Medulla oblongata (tissue), 1 donor: ENCODE measurements at regions not wholly inside any gene's neighbourhood (a gene's known extent, or its start where the extent isn't known, plus 50 kb on each side); places are given as distances from the start of the nearest gene placed in this dataset.

Source experiments
- DNase-seq: peaks from one replicate; pipeline ENCODE4 v3.0.0-alpha.2; 2015; ENCODE audit errors: extremely low spot score

DNA sequence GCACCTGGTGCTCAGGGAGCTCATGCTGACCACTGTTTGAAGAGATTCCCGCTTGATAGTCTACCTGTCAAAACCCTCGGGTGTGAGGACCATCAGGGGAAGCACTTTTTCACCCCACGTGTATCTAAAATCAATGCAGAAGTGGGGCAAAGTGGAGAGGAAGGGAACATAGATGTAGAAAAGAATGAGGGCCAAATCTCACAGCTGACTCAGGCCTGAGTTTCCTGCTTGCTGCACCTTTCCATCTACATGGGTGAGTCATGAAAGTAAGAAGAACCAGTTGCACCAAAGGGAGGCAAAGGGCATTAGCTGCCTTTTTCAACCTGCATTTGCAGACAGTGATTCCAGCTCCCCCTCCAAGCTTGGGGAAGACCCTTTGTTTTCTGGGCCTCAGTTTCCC, 100.2 kb upstream of the MYCN start:
- no peak for DNase-seq

DNA sequence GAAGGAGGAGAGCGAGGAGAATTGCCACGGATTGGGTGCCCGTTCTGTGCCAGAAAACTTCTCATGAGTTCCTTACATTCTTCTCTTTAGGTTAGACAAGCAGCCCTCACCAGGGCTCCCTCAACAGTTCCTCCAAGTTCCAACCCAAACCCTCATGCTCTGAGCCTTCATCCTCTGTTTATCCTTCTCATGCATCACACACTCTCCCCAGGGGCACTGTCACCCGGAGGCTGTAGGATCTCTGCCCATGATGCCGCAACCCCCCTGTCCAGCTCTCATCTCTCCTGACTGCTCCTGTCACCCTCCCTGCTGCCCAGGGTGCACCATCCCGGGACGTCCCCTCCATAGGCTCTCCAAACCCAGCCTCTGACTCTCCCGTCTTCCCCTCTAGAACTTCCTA, 99.4 kb upstream of the MYCN start:
- no peak for DNase-seq

DNA sequence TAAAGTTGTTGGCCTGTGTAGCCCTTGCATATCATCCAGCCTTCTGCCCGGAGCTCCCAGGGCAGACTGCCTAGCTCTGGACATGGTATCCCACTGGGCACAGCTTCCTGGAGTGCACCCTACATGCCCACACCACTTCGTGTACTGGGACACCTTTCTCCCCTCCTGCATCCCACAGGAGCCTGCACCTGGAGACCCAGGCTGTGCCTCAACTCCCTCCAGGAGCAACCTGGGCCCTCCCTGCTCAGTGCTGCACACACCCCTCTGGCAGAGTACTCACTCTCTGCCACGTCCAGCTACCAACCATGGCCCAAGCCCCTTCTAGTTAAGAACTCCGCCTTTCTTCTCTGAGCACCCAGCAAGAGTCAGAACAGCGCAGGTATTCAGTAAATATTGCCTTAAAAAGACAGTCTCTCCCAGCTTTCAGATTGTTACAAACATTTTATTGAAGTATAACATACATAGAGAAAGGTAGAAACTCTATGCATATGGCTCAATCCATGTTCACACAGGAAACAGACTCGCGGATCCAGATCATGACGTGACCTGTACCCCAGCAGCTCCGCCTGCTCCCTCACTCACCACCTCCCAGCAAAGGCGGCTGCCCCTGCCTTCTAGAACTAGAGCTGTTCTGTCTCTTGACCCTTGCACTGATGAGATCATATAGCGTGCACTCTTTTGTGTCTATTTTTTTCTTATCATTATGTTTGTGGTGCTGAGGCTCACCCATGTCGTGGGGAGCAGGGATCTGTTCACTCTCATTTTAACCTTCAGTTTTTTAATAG, 98.4 kb upstream of the MYCN start:
- DNase-seq: no peak

DNA sequence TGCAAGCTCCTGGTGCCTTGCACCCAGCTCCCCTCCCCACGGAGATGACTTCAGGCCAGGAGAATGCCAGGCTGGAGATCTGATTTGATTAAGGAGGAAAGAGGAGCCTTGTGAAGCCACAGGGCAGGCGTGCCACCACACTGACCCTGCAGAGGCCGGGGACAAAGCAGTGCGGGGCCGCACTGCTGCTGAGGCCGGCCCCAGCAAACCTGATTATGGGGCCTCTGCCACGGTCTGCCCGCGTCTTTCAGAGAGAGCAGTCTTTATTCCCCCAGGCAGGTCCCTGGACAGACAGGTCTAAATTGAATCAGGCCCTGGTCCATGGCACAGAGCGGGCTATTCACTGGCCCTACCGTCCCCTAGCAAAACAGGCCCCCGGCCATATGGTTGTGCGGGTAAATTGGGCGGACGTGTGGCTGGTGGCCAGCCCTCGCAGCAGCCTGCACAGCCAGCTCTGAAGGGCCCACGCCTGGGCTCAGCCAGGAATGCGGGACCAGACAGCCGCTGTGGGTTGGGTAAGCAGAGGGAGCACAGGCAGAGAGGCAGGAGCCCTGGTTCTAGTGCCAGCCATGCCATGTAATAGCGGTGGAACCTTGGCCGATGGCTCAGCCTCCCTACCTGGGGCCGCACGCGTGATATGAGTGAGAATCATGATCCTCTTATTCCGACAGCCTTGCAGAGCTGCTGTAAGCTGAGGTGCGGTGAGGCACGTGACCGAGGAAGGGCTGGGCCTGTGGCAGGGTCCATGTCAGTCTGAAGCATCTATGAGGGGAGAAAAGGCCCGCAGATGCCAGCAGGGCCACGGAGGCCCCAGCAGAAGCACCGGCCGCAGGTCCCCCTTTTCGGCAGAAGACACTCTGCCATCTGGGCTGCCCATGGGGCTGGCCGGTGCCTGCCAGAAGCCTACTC, 97.3 kb upstream of the MYCN start:
- no peak for DNase-seq

DNA sequence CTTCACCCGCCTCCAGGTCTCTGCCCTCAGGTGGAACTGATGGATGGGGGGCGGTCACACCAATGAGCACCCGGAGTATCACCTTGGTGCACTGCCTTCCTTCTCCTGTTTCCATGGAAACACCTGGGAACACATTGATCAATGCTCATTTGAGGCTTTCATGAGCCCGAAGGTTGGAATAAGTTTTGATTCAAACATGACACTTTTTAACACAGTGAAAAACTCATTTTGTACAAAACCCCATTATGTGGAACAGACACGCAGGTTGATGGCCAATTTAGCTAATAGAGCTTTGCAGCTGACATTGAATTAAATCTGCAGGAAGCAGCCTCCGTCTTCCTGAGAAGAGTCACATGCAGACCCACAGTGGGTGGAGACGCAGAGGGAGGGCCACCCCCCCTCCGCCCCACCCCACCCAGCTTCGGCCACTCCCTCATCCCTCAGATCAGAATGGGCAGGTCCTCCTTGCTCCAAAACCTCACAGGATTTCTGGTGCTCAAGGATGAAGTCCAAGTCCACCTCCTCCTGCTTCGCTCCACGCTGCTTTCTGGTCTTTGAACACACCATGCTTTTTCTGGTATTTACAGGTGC, 96.0 kb upstream of the MYCN start:
- no peak for DNase-seq

DNA sequence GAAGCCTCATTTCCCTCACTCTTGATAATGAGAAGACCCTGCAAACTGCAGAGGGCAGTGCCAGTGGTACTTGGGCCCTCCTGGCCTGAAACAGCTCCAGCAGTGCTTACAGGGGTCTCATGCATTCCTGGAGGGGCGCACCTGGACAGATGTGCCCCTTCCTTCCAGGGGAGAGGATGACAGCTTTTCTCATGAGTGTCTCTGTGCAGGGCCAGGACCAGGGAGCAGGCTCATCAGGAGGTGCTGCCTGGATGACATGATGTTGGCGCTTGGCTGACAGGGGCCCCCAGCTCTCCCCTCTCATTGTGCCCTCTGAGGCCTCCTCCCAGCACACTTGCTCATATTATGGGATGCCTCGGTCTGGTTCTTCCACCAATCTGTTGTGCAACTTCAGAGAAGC, 95.1 kb upstream of the MYCN start:
- DNase-seq: no peak

DNA sequence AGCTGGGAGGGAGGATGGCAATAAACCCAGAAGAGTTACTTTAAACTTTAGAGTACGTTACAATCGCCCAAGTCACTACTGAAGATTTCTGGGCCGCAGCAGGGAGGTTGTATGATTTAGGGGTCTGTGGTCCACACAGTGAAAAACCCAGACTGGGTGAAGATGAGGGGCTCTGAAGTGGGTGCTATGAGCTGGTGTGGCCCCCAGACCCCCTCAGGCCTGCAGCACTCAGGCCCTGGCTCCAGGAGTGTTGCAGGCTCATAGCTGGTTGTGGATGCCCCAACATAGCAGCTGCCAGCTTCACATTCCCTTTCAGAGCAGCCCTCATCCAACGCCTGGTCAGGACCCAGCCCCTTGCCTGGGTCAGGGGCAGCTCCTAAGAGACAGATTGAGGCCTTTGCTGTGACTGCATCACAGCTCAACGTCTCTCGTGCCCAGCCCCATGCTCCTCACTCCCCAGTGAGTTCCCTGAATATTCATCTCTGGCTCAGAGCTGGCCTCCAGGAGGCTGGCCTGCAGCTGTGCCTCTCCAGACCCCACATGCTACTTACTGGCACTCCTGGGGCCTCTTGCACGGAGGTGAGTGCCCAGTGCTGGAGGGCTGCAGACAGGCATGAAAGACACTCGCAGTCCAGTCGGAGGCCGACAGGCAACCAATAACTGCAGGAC, 94.5 kb upstream of the MYCN start:
- DNase-seq: no peak

DNA sequence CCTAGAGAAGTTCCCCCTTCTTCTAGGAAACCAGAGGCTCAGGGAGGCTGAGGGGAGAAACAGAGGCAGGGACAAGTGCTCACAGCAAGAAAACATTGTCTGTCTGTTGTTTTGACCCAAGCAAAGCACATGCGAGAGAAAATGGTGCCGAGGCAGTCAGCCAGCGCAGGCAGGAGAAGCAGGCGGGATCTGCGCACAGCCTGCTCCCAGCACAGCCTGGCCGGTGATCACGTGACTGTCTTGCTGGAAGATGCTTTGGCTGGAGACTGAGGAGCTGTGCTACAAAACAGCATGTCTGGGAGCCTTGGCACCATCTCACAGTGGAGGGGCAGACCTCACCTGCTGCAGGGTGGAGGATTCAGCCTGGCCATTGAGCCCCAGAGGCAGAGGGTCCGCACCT, 93.7 kb upstream of the MYCN start:
- DNase-seq: no peak

DNA sequence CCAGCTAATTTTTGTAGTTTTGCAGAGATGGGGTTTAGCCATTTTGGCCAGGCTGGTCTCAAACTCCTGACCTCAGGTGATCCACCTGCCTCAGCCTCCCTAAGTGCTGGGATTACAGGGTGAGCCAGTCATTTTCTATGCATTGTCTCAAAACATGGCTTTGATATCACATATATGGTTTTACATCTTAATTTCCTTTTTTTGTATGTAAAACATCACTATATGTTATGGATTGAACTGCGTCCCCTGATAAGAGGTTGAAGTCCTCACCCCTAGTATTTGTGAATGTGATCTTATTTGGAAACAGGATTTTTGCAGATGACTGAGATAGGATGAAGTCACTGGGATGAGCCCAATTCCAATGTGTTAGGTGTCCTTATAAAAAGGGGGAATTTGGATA, 89.8 kb upstream of the MYCN start:
- no peak for DNase-seq

DNA sequence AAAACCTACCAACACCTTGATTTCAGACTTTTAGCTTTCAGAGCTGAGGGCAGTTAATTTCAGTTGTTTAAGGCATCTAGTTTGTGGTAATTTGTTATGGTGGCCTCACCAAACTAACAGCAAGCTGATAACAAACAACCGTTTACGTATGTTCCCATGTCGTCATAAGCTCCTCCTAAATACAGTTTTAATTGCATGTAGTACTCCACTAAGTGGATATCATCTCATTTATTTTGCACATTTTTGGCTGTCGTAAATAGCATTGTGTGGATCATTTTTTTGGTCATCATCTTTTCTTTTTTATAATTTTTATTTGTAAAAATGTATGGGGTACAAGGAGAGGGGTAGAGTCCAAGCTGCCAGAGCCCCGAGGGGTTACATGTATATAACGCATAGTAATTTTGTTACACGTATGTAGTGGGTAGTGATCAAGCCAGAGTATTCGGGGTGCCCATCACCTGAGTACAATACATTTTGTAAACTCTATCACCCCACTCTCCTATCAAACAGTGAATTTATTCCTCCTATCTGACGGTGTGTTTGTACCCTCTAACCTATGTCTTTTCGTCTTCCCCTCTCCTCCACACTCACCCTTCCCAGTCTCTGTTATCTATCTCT, 89.2 kb upstream of the MYCN start:
- DNase-seq: no peak

DNA sequence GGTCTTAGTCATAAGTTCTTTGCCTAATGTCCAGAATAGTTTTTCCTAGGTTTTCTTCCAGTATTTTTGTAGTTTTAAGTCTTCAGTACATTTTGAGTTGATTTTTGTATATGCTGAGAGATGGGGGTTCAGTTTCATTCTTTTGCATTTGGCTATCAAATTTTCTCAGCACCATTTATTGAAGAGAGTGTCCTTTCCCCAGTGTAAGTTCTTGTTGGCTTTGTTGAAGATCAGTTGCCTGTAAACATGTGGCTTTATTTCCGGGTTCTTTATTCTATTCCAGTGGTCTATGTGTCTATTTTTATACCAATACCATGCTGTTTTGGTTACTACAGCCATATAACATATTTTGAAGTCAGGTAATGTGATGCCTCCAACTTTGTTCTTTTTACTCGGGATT, 87.5 kb upstream of the MYCN start:
- no peak for DNase-seq

DNA sequence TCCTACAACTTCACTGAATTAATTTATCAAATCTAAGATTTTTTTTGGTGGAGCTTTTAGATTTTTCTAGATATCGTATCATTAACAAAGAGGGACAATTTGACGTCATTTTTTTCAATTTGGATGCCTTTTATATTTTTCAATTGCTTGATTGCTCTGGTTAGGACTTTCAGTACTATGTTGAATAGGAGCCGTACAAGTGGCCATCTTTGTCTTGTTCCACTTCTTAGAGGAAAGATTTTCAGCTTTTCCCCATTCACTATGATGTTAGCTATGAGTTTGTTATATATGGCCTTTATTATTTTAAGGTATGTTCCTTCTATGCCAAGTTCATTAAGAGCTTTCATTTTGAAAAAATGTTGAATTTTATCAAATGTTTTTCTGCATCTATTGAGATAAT, 86.4 kb upstream of the MYCN start:
- no peak for DNase-seq

DNA sequence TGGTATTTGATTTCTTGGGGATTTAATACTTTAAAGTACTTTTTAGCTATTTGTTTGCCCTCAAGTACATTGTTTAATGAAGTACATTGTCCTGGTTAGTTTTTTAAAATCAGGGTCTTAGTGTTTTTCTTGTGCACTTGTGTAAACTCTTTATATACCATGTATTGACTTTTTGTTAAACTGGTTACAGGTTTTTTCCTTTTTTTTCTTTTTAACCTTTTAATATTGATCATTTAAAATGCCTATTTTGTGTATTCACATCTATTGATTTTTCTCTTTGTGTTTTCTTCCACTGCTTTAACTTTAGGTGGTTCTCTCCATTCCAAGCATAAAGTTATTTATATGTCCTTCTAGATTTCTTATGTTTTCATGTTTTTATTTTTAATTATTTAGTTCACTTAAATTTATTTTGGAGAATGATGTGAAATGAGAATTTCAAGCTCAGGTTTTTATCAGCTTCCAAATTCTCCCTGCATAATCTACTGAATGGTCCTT, 84.5 kb upstream of the MYCN start:
- DNase-seq: no peak

DNA sequence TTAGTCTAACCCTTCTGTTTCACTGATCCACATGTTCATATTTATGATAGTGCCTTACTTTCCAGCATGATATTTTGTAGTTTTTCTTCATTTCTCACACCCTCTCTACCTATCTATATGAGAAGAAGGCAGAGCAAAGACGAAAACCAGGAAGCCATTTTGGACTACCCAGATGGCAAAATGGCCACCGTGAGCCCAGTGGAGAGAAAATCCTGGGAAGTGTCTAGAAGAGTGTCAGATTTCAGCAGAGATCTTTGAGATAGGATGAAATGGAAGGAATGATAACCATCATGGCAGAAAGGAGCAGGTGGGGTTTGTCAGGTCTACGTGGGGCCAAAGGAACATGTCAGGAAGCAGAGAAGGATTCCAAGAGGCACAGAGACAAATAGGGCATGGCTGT, 84.0 kb upstream of the MYCN start:
- DNase-seq: no peak

DNA sequence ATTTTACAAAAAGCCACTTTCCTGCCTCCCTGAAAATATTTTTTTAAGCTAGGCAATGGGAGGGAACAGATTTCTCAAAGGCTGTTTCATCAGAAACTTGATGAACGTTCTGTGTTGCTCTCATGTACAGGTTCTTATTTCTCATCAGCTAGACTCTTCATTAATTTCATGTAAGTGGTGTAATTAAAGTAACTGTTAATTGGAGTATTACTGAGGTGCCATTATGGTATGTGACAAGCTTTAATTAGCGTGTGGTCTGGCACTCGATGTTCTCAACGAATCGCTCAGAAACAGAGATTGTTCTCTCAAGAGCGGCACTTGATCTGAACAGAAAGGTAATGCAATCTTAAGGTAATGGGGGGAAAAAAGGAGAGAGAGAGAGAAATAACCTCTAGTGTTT, 81.9 kb upstream of the MYCN start:
- no peak for DNase-seq

DNA sequence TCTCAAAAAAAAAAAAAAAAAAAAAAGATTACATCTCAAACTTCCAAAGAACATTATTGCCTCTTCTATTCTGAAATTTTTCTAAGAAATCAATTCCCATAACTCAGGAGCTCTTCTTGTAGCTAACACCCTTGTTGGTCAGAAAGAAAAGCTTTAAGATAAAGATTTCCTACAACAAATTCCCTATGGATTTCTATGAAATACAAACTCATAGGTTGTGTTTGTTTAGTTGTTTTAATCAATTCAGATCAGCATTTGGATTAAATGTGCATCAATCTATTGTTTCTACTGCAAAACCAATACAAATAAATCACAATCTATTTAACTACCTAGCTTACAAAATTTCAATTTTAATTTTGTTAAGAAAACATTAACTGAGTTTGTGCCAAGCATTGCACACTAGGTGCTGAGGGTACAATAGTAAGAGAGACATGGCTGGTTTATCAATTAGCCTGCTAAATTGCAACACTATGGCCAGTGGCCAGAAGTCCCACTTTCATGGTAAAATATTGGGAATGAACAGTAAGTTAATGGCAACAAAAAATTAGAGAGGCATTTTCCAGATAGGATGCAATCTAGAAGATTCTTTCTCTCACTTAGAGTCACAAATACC, 80.2 kb upstream of the MYCN start:
- no peak for DNase-seq

DNA sequence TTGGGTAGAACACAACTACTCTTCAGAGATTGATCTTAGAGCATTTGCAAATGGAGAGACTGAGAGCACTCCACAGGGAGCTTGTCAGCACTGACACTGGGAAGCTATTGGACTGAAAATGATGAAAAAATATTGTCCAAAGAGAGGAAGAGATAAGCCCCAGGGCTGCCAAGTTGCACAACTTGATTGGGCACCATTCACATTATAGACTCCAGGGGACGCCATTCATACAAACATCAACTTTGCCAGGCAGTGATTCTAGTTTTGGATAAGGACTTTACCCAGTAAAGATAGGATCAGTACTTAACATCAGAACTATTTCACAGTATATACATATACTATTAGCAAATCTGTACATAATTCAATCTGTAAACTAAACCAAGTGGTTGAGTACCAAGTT, 79.6 kb upstream of the MYCN start:
- DNase-seq: no peak

DNA sequence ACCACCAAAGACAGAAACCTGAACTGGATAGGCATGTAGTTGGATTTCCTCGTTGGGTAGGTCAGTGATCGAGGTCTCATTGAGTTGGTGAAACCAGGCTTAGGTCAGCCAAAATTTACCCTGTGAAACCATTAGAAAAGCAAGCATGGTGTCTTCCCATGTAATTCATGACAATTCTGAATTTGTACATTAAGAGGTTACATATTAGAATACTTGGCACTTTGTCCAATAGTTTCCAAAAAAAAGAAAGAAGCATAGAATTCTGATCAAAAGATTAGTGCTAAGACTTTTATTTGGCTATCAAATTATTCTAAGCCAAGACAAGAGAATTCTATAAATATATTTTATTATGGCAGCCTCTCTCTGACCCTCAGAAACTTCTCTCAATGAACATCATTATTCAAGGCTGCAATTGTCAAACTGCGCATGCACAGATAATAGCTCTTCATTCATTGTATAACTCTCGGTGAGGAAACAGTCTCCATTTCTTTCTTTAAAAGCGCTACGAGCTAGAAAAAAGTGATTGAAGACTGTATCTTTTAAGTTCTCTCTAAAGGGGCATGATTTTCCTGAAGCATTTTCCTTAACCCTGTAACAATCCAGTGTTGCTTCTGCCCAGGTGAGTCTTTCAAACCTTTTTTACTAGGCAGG, 79.1 kb upstream of the MYCN start:
- no peak for DNase-seq

DNA sequence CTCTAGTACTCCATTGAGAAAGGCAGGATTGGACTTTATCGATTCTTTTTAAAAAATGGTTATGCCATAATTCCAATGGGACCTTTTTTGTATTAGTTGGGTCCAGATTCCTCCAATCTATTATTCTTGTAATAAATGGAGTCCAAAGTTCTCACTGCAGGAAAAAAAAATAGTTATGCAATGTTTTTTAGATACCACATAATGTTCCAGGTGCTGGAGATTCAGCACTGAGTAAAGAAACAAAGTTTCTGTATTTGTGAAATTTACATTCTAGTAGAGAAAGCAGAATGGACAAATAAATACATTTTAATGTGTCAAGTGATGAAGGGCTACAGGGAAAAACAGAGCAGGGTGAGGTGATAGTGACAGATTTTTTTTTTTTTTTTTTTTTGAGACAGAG, 78.5 kb upstream of the MYCN start:
- no peak for DNase-seq

DNA sequence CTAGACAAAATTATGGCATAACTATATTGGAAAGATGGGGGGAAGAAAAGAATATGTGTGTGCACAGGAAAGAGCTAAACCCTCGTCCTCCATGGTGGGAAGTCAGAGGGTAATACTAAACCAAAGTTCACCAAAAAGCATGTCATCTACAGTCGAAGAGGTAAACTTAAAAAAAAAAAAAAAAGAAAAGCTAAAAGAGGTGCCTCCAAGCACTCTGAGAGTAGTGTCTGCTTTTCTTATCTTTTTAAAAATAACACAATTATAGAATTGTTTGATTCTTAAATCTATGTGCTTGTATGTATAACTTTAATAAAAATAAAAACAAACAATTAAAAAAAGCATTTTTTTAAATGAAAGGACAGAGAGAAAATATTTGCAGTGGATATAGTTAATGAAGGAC, 77.3 kb upstream of the MYCN start:
- DNase-seq: no peak
